ENCODE measurements at regions not wholly inside any gene's neighbourhood (a gene's known extent, or its start where the extent isn't known, plus 50 kb on each side); places are given as distances from the start of the nearest gene placed in this dataset.

DNA sequence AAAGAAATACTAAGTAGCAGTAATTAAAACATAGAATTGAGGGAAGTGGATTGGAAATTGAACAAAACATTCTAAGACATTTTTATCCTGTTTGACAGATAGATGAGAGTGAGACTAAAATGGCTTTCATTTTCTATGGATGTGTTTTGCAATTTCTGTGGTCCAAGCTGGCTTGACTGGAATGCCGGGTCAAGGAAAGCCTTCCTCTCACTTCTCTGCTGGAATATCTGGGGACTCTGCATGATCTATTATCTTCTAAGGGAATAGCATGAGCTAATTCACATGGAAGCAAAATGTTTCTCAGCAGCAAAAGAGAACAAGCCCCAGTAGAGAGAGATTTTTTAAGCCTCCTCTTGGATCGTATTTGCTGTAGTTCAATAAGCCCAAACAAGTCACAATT lies 407.9 kb upstream of the ATXN7L3B start:
- TF ChIP-seq EZH2 (IDR thresholded peaks at IDR 0.05; ENCODE audit: insufficient read depth, poor library complexity, severe bottlenecking) (no peak), EZH2phosphoT487 (IDR thresholded peaks at IDR 0.05; ENCODE audit: insufficient read depth, low read depth) (no peak)

All from GM23248 (cell line).